HCT116 (cell line): ENCODE measurements at regions not wholly inside any gene's neighbourhood (a gene's known extent, or its start where the extent isn't known, plus 50 kb on each side); places are given as distances from the start of the nearest gene placed in this dataset.

ENCODE experiments used
- ATAC-seq: fragments of 200-7000 bp; cut with Tn5 transposase; 2 replicates; pipeline ENCODE4 v1.9.1; 2020; ENCODE audit warnings: mild to moderate bottlenecking, moderate library complexity
- BruUV-seq: library from RNA; stranded (reverse); fragments of 400-500 nt; replicated peaks from 2 replicates; lab custom pipeline; 2021; lab: Mats Ljungman, UMichigan
- CTCF ChIA-PET: fragments of 300-600 bp; sonication (Branson Sonifier 250); formaldehyde crosslinking; loops from one replicate; lab custom pipeline; 2021; ENCODE audit warnings: antibody characterized with exemption; lab: Charles Lee
- POLR2A ChIA-PET: fragments of 300-600, 350-600 bp; sonication (Branson Sonifier 250); formaldehyde crosslinking; loops from one replicate; lab custom pipeline; 2021; ENCODE audit warnings: antibody characterized with exemption; lab: Charles Lee
- RAD21 ChIA-PET, 2 experiments: fragments of 300-600 bp; sonication (Branson Sonifier 250); formaldehyde crosslinking; loops; one replicate each; lab custom pipeline; 2023; ENCODE audit warnings: low total read pairs in 2 of 2; ENCODE audit not compliant: uncharacterized antibody in 2 of 2, unreplicated experiment in 2 of 2, low non-redundant PET in 1 of 2; lab: Charles Lee
- DNase-seq: peaks from one replicate; pipeline ENCODE4 v3.0.0-alpha.2; 2010; ENCODE audit warnings: low read depth, low spot score
- H2AFZ ChIP-seq: fragments of 200-600 bp; shearing (Covaris generic), sonication (generic); 2 replicates; pipeline ENCODE4 v1.6.1; 2017; ENCODE audit warnings: low read depth, mixed run types, mixed read lengths, antibody characterized with exemption, low read length; ENCODE audit not compliant: poor library complexity, severe bottlenecking
- H3K27ac ChIP-seq: 2 replicates; pipeline ENCODE4 v1.5.1; 2012; ENCODE audit warnings: low read depth, low read length
- H3K27me3 ChIP-seq: fragments of 200-600 bp; sonication (generic); 2 replicates; pipeline ENCODE4 v1.6.1; 2016; ENCODE audit warnings: mixed run types, low read length, mixed read lengths; ENCODE audit not compliant: insufficient read depth
- H3K36me3 ChIP-seq, 2 experiments: fragments of 200-500 bp in 1 of 2; fragments of 200-600 bp in 1 of 2; sonication (Bioruptor generic) in 1 of 2; sonication (generic) in 1 of 2; 2 replicates each; pipeline versions ENCODE4 v1.5.1 to v1.6.1; 2014 to 2016; ENCODE audit warnings: low read length in 2 of 2, inconsistent platforms in 1 of 2, mixed read lengths in 1 of 2, mixed run types in 1 of 2; ENCODE audit not compliant: insufficient read depth in 2 of 2, control insufficient read depth in 1 of 2
- H3K4me1 ChIP-seq, 2 experiments: fragments of 200-600 bp in 1 of 2; sonication (generic) in 1 of 2; 2 replicates each; pipeline versions ENCODE4 v1.5.1 to v1.6.1; 2012 to 2017; ENCODE audit warnings: low read length in 2 of 2, inconsistent platforms in 1 of 2, mild to moderate bottlenecking in 1 of 2, mixed read lengths in 1 of 2, mixed run types in 1 of 2, moderate library complexity in 1 of 2; ENCODE audit not compliant: insufficient read depth in 2 of 2, control insufficient read depth in 1 of 2
- H3K4me2 ChIP-seq: fragments of 200-600 bp; sonication (generic); 2 replicates; pipeline ENCODE4 v1.6.1; 2017; ENCODE audit warnings: mixed run types, low read length, mixed read lengths
- H3K4me3 ChIP-seq, 2 experiments: fragments of 200-600 bp in 1 of 2; sonication (generic) in 1 of 2; replicated peaks in 1 of 2; 2 replicates each; pipeline ENCODE4 v1.5.1; 2011 to 2016; ENCODE audit warnings: low read length in 2 of 2, control low read depth in 1 of 2, low read depth in 1 of 2, mild to moderate bottlenecking in 1 of 2, mixed read lengths in 1 of 2, mixed run types in 1 of 2
- H3K79me2 ChIP-seq: fragments of 200-600 bp; sonication (generic); 2 replicates; pipeline ENCODE4 v1.6.1; 2017; ENCODE audit warnings: mild to moderate bottlenecking, mixed run types, low read length, moderate library complexity, mixed read lengths; ENCODE audit not compliant: insufficient read depth
- H3K9ac ChIP-seq: fragments of 200-600 bp; sonication (generic); 2 replicates; pipeline ENCODE4 v1.6.1; 2016; ENCODE audit warnings: low read length, mixed read lengths
- H3K9me2 ChIP-seq: fragments of 200-600 bp; sonication (generic), shearing (Covaris generic); 2 replicates; pipeline ENCODE4 v1.6.1; 2017; ENCODE audit warnings: mixed run types, mild to moderate bottlenecking, moderate library complexity; ENCODE audit not compliant: insufficient read depth
- H3K9me3 ChIP-seq, 2 experiments: fragments of 200-500 bp in 1 of 2; fragments of 200-600 bp in 1 of 2; sonication (Bioruptor generic) in 1 of 2; sonication (generic) in 1 of 2; 2 replicates each; pipeline ENCODE4 v1.6.1; 2014 to 2017; ENCODE audit warnings: low read length in 2 of 2, mixed read lengths in 2 of 2, inconsistent platforms in 1 of 2, low read depth in 1 of 2, mild to moderate bottlenecking in 1 of 2, mixed run types in 1 of 2, moderate library complexity in 1 of 2; ENCODE audit not compliant: control insufficient read depth in 1 of 2, insufficient read depth in 1 of 2
- H4K20me1 ChIP-seq: fragments of 200-600 bp; sonication (generic), shearing (Covaris generic); 2 replicates; pipeline ENCODE4 v1.6.1; 2017; ENCODE audit warnings: mixed run types, mild to moderate bottlenecking, moderate library complexity; ENCODE audit not compliant: insufficient read depth
- CEBPB ChIP-seq: IDR thresholded peaks from 2 replicates; pipeline ENCODE4 v1.6.1; 2012; ENCODE audit warnings: low read depth
- EGR1 ChIP-seq: IDR thresholded peaks from 2 replicates; pipeline ENCODE4 v1.6.1; 2012; ENCODE audit warnings: low read depth
- EZH2 ChIP-seq: fragments of 200-600 bp; sonication (generic); IDR thresholded peaks from 2 replicates; pipeline ENCODE4 v1.6.1; 2017; ENCODE audit warnings: antibody characterized with exemption, mixed run types
- JUND ChIP-seq: IDR thresholded peaks from 2 replicates; pipeline ENCODE4 v1.6.1; 2012
- POLR2AphosphoS5 ChIP-seq: IDR thresholded peaks from 2 replicates; pipeline ENCODE4 v1.6.1; 2011; ENCODE audit warnings: mild to moderate bottlenecking, low read depth, low read length, moderate library complexity
- SIN3A ChIP-seq: IDR thresholded peaks from 2 replicates; pipeline ENCODE4 v1.6.1; 2012; ENCODE audit warnings: low read depth
- SP1 ChIP-seq: IDR thresholded peaks from 2 replicates; pipeline ENCODE4 v1.6.1; 2012; ENCODE audit warnings: low read depth
- TCF7L2 ChIP-seq: IDR thresholded peaks from 2 replicates; pipeline ENCODE4 v1.7.0; 2011; ENCODE audit warnings: borderline replicate concordance, inconsistent platforms; ENCODE audit not compliant: insufficient read depth, insufficient read length; ENCODE audit errors: extremely low read depth
- YY1 ChIP-seq: IDR thresholded peaks from 2 replicates; pipeline ENCODE4 v1.6.1; 2011; ENCODE audit warnings: low read length, low read depth, moderate library complexity, mild to moderate bottlenecking; ENCODE audit not compliant: insufficient replicate concordance; ENCODE audit errors: extremely low read depth
- ZNF274 ChIP-seq: fragments of 200-500 bp; sonication (Bioruptor generic); IDR thresholded peaks from 2 replicates; pipeline ENCODE4 v1.6.1; 2014; ENCODE audit warnings: mild to moderate bottlenecking, low read depth, low read length, inconsistent platforms
- intact Hi-C: fragments of 100-400 bp; cut with micrococcal nuclease; formaldehyde crosslinking; loops from 2 replicates; pipeline ENCODE4 v1.10.0; 2022
- TF ChIP-seq, protein P1 (sequence below): IDR thresholded peaks from 2 replicates; pipeline ENCODE4 v1.6.1; 2011; ENCODE audit warnings: mild to moderate bottlenecking, low read length, moderate library complexity; ENCODE audit not compliant: insufficient replicate concordance; ENCODE audit errors: extremely low read depth
- TF ChIP-seq, protein P2 (sequence below): IDR thresholded peaks from 2 replicates; pipeline ENCODE4 v1.6.1; 2012
- TF ChIP-seq, protein P3 (sequence below), 3 experiments: fragments of 200-600 bp in 1 of 3; sonication (generic) in 1 of 3; IDR thresholded peaks in 2 of 3; conservative IDR thresholded peaks in 1 of 3; 2 replicates each; pipeline ENCODE4 v1.5.1; 2012 to 2017; ENCODE audit warnings: low read depth in 2 of 3, low read length in 2 of 3, antibody characterized with exemption in 1 of 3, borderline replicate concordance in 1 of 3, control low read depth in 1 of 3, mild to moderate bottlenecking in 1 of 3, mixed read lengths in 1 of 3, mixed run types in 1 of 3, moderate library complexity in 1 of 3; ENCODE audit not compliant: insufficient read depth in 1 of 3
- TF ChIP-seq, protein P4 (sequence below): IDR thresholded peaks from 2 replicates; pipeline ENCODE4 v1.6.1; 2012; ENCODE audit warnings: low read depth

DNA sequence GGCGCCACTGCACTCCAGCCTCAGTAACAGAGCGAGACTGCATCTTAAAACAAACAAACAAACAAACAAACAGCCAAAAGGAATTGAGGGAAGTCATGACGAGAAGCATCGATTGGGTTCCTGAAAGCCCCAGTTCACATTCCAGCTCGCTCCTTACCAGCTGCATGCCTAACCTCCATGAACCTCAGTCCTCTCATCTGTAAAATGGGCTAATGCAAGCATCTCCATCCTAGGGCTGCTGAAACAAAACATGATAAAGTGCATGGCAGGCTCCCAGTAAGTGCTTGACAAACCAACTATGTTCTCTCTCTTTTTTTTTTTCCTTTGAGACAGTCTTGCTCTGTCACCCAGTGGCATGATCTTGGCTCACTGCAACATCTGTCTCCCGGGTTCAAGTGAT is 79.7 kb upstream of the DISP3 start:
- ATAC-seq, result no peak
- no peak overlapping the region for H3K9ac ChIP-seq
- no peak overlapping the region for H3K4me2 ChIP-seq
- intact Hi-C loops, result no loop called here
- no peak overlapping the region for H2AFZ ChIP-seq
- no peaks in the 10 kb centered on the region for H3K9me2 ChIP-seq
- BruUV-seq, result no TSS peak
- TF ChIP-seq TCF7L2, result no peak
- TF ChIP-seq, protein P1, sequence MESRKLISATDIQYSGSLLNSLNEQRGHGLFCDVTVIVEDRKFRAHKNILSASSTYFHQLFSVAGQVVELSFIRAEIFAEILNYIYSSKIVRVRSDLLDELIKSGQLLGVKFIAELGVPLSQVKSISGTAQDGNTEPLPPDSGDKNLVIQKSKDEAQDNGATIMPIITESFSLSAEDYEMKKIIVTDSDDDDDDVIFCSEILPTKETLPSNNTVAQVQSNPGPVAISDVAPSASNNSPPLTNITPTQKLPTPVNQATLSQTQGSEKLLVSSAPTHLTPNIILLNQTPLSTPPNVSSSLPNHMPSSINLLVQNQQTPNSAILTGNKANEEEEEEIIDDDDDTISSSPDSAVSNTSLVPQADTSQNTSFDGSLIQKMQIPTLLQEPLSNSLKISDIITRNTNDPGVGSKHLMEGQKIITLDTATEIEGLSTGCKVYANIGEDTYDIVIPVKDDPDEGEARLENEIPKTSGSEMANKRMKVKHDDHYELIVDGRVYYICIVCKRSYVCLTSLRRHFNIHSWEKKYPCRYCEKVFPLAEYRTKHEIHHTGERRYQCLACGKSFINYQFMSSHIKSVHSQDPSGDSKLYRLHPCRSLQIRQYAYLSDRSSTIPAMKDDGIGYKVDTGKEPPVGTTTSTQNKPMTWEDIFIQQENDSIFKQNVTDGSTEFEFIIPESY, result no peak
- no peak for TF ChIP-seq SIN3A
- no peak for TF ChIP-seq JUND
- TF ChIP-seq, protein P2, sequence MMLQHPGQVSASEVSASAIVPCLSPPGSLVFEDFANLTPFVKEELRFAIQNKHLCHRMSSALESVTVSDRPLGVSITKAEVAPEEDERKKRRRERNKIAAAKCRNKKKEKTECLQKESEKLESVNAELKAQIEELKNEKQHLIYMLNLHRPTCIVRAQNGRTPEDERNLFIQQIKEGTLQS, result no peak
- TF ChIP-seq EZH2, result no peak
- TF ChIP-seq, protein P3, sequence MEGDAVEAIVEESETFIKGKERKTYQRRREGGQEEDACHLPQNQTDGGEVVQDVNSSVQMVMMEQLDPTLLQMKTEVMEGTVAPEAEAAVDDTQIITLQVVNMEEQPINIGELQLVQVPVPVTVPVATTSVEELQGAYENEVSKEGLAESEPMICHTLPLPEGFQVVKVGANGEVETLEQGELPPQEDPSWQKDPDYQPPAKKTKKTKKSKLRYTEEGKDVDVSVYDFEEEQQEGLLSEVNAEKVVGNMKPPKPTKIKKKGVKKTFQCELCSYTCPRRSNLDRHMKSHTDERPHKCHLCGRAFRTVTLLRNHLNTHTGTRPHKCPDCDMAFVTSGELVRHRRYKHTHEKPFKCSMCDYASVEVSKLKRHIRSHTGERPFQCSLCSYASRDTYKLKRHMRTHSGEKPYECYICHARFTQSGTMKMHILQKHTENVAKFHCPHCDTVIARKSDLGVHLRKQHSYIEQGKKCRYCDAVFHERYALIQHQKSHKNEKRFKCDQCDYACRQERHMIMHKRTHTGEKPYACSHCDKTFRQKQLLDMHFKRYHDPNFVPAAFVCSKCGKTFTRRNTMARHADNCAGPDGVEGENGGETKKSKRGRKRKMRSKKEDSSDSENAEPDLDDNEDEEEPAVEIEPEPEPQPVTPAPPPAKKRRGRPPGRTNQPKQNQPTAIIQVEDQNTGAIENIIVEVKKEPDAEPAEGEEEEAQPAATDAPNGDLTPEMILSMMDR (IDR thresholded peaks at IDR 0.05 in 2 of 3, conservative IDR thresholded peaks at IDR 0.05 in 1 of 3; ENCODE audit: borderline replicate concordance in 1 of 3, insufficient read depth in 1 of 3, low read depth in 2 of 3, low read length in 2 of 3), result no peak
- no peak for TF ChIP-seq SP1
- TF ChIP-seq CEBPB, result no peak
- no peak for TF ChIP-seq ZNF274
- TF ChIP-seq, protein P4, sequence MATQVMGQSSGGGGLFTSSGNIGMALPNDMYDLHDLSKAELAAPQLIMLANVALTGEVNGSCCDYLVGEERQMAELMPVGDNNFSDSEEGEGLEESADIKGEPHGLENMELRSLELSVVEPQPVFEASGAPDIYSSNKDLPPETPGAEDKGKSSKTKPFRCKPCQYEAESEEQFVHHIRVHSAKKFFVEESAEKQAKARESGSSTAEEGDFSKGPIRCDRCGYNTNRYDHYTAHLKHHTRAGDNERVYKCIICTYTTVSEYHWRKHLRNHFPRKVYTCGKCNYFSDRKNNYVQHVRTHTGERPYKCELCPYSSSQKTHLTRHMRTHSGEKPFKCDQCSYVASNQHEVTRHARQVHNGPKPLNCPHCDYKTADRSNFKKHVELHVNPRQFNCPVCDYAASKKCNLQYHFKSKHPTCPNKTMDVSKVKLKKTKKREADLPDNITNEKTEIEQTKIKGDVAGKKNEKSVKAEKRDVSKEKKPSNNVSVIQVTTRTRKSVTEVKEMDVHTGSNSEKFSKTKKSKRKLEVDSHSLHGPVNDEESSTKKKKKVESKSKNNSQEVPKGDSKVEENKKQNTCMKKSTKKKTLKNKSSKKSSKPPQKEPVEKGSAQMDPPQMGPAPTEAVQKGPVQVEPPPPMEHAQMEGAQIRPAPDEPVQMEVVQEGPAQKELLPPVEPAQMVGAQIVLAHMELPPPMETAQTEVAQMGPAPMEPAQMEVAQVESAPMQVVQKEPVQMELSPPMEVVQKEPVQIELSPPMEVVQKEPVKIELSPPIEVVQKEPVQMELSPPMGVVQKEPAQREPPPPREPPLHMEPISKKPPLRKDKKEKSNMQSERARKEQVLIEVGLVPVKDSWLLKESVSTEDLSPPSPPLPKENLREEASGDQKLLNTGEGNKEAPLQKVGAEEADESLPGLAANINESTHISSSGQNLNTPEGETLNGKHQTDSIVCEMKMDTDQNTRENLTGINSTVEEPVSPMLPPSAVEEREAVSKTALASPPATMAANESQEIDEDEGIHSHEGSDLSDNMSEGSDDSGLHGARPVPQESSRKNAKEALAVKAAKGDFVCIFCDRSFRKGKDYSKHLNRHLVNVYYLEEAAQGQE, result no peak
- TF ChIP-seq EGR1, result no peak
- TF ChIP-seq POLR2AphosphoS5, result no peak
- TF ChIP-seq YY1, result no peak
- no peaks in the 10 kb centered on the region for H3K79me2 ChIP-seq
- no peaks in the 10 kb centered on the region for H4K20me1 ChIP-seq
- POLR2A ChIA-PET, result no interaction called here
- H3K9me3 ChIP-seq, result no peaks in the 10 kb centered on the region; a peak in 1 of 4 replicates
- no peak overlapping the region for H3K27ac ChIP-seq
- no peaks in the 10 kb centered on the region for H3K36me3 ChIP-seq
- CTCF ChIA-PET, result no interaction called here
- no peaks in the 10 kb centered on the region for H3K4me1 ChIP-seq
- no peak overlapping the region for H3K4me3 ChIP-seq
- H3K27me3 ChIP-seq, result peaks cover 7% of the 10 kb centered on the region; the same call in 1 of the 2 replicates
- RAD21 ChIA-PET, result no interaction called here
- no peak for DNase-seq
